Vagina (tissue), 2 donors: ENCODE measurements at regions not wholly inside any gene's neighbourhood (a gene's known extent, or its start where the extent isn't known, plus 50 kb on each side); places are given as distances from the start of the nearest gene placed in this dataset.

Experiments used
- POLR2A ChIP-seq, 2 donors: fragments of 450-650 bp; IDR thresholded peaks; one replicate each; pipeline ENCODE4 v1.6.1; 2017; ENCODE audit warnings: antibody characterized with exemption in 2 of 2, mild to moderate bottlenecking in 2 of 2, moderate library complexity in 2 of 2
- POLR2AphosphoS5 ChIP-seq, 2 donors: sonication (generic); formaldehyde crosslinking; IDR thresholded peaks; one replicate each; pipeline ENCODE4 v1.9.0; 2017; ENCODE audit warnings: antibody characterized with exemption in 2 of 2, mild to moderate bottlenecking in 2 of 2, low read depth in 1 of 2; ENCODE audit not compliant: insufficient read depth in 1 of 2
- TF ChIP-seq, protein P1 (sequence below), 3 experiments: fragments of 450-650 bp in 2 of 3; fragments of 200-600 bp in 1 of 3; sonication (generic) in 1 of 3; IDR thresholded peaks; one replicate each; pipeline ENCODE4 v1.5.1; 2017 to 2019; ENCODE audit warnings: antibody characterized with exemption in 3 of 3, mild to moderate bottlenecking in 2 of 3, moderate library complexity in 2 of 3

GRCh38 chr2:59884166-59884565 lies 669.3 kb downstream of the BCL11A start:
- TF ChIP-seq, protein P1, sequence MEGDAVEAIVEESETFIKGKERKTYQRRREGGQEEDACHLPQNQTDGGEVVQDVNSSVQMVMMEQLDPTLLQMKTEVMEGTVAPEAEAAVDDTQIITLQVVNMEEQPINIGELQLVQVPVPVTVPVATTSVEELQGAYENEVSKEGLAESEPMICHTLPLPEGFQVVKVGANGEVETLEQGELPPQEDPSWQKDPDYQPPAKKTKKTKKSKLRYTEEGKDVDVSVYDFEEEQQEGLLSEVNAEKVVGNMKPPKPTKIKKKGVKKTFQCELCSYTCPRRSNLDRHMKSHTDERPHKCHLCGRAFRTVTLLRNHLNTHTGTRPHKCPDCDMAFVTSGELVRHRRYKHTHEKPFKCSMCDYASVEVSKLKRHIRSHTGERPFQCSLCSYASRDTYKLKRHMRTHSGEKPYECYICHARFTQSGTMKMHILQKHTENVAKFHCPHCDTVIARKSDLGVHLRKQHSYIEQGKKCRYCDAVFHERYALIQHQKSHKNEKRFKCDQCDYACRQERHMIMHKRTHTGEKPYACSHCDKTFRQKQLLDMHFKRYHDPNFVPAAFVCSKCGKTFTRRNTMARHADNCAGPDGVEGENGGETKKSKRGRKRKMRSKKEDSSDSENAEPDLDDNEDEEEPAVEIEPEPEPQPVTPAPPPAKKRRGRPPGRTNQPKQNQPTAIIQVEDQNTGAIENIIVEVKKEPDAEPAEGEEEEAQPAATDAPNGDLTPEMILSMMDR (IDR thresholded peaks at IDR 0.05), result no peak
- TF ChIP-seq POLR2A (IDR thresholded peaks at IDR 0.05) (no peak), POLR2AphosphoS5 (IDR thresholded peaks at IDR 0.05; ENCODE audit: insufficient read depth in 1 of 2, low read depth in 1 of 2) (no peak)
